ENCODE measurements at regions not wholly inside any gene's neighbourhood (a gene's known extent, or its start where the extent isn't known, plus 50 kb on each side); places are given as distances from the start of the nearest gene placed in this dataset.

DNA sequence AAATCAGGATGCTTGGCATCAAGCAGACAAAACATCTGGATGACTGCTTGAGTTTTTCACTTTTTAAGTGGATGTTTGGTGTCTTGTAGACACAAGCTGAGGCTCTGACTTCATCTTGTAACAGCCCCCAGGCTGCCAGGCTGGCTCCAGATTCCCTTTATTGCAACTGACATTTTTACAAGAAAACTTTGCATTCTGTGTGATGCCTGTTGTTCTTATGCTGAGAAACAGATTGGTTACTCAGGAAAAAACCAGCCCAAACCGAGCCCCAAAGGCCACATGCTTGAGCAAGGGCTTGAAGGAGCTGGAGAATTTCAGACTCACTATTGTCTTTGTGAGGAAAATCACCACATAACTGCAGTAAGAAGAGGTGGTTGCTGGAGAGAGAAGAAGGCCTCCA is 98.4 kb upstream of the PREP start:
- TF ChIP-seq TAF1 (conservative IDR thresholded peaks at IDR 0.05) (no peak), CTCF (IDR thresholded peaks at IDR 0.05; ENCODE audit: low read depth, low read length, missing input control) (no peak), ZBTB33 (IDR thresholded peaks at IDR 0.05) (no peak), YY1 (IDR thresholded peaks at IDR 0.05) (no peak)
